CD4-positive, alpha-beta memory T cell (primary cell): ENCODE measurements at regions not wholly inside any gene's neighbourhood (a gene's known extent, or its start where the extent isn't known, plus 50 kb on each side); places are given as distances from the start of the nearest gene placed in this dataset.
A peak's percentile ranks its signal among the peaks of the same experiment; 100 is the strongest.
"Not testable (repeated sequence)": the region's sequence is repeated elsewhere in the genome, so short reads cannot be mapped to it uniquely, and the experiment has no call there.

Experiments
- CTCF ChIA-PET: fragments of 350-600 bp; sonication (Branson Sonifier 250); formaldehyde crosslinking; loops from one replicate; lab custom pipeline; 2021; ENCODE audit warnings: inconsistent platforms; ENCODE audit not compliant: partially characterized antibody; lab: Charles Lee
- POLR2A ChIA-PET: fragments of 350-600 bp; sonication (Branson Sonifier 250); formaldehyde crosslinking; loops from one replicate; lab custom pipeline; 2021; ENCODE audit not compliant: partially characterized antibody; lab: Charles Lee
- DNase-seq, 5 donors: peaks; one replicate each; pipeline versions ENCODE4 v3.0.0 to v3.0.0-alpha.2; 2020 to 2022; ENCODE audit warnings: mixed read lengths in 1 of 5
- H3K27ac ChIP-seq: one replicate; pipeline ENCODE4 v1.7.0; 2013; ENCODE audit warnings: low read depth, low read length
- H3K27me3 ChIP-seq: 2 replicates; pipeline ENCODE4 v1.7.0; 2013; ENCODE audit warnings: mild to moderate bottlenecking, low read length, moderate library complexity; ENCODE audit not compliant: insufficient read depth
- H3K36me3 ChIP-seq: 2 replicates; pipeline ENCODE4 v1.7.0; 2013; ENCODE audit warnings: mild to moderate bottlenecking, low read length, moderate library complexity; ENCODE audit not compliant: insufficient read depth
- H3K4me1 ChIP-seq: 2 replicates; pipeline ENCODE4 v1.7.0; 2013; ENCODE audit warnings: mild to moderate bottlenecking, low read length, moderate library complexity; ENCODE audit not compliant: insufficient read depth
- H3K4me3 ChIP-seq, 2 donors: one replicate each; pipeline ENCODE4 v1.7.0; 2013; ENCODE audit warnings: low read length in 2 of 2, mild to moderate bottlenecking in 1 of 2
- H3K9me3 ChIP-seq, 2 donors: one replicate each; pipeline ENCODE4 v1.7.0; 2013; ENCODE audit warnings: low read length in 2 of 2, control low read depth in 1 of 2; ENCODE audit not compliant: control insufficient read depth in 1 of 2
- H3K27ac Mint-ChIP-seq, 7 donors: one replicate each; pipeline ENCODE4 v1.8.0; 2020 to 2021; ENCODE audit warnings: mixed read lengths in 7 of 7, mild to moderate bottlenecking in 6 of 7, inconsistent platforms in 3 of 7, moderate library complexity in 3 of 7
- H3K27me3 Mint-ChIP-seq, 2 donors: one replicate each; pipeline ENCODE4 v1.8.0; 2020 to 2021; ENCODE audit warnings: mixed read lengths in 2 of 2
- H3K36me3 Mint-ChIP-seq, 2 donors: one replicate each; pipeline ENCODE4 v1.8.0; 2020 to 2021; ENCODE audit warnings: mixed read lengths in 2 of 2, inconsistent platforms in 1 of 2, mild to moderate bottlenecking in 1 of 2
- H3K4me1 Mint-ChIP-seq, 4 donors: one replicate each; pipeline ENCODE4 v1.8.0; 2020 to 2021; ENCODE audit warnings: mixed read lengths in 4 of 4, mild to moderate bottlenecking in 1 of 4
- H3K4me3 Mint-ChIP-seq, 8 donors: one replicate each; pipeline ENCODE4 v1.8.0; 2020 to 2021; ENCODE audit warnings: mixed read lengths in 8 of 8, mild to moderate bottlenecking in 7 of 8, moderate library complexity in 6 of 8, inconsistent platforms in 3 of 8
- H3K9me3 Mint-ChIP-seq, 8 donors: one replicate each; pipeline ENCODE4 v1.8.0; 2020 to 2021; ENCODE audit warnings: mixed read lengths in 8 of 8, mild to moderate bottlenecking in 5 of 8, inconsistent platforms in 3 of 8, moderate library complexity in 1 of 8
- intact Hi-C: fragments of 100-400 bp; cut with micrococcal nuclease; formaldehyde crosslinking; loops from one replicate; pipeline ENCODE4 v1.15.1; 2023

- H3K36me3 Mint-ChIP-seq, H3K4me3 ChIP-seq, DNase-seq, H3K27me3 ChIP-seq, H3K4me1 ChIP-seq, H3K9me3 ChIP-seq, H3K4me1 Mint-ChIP-seq, CTCF ChIA-PET, POLR2A ChIA-PET, H3K27ac Mint-ChIP-seq, H3K36me3 ChIP-seq, H3K27ac ChIP-seq, H3K4me3 Mint-ChIP-seq, intact Hi-C loops, H3K27me3 Mint-ChIP-seq: not testable (repeated sequence)
- H3K9me3 Mint-ChIP-seq, result peaks cover 3 to 21% (median 12%) of the 10 kb centered on the region in 8 donors
Measured at GRCh38 chr13:88852293-88852692, 1181.1 kb downstream of the SLITRK5 start.

GRCh38 chr13:88857256-88857655, 1186.1 kb downstream of the SLITRK5 start:
- CTCF ChIA-PET, result no interaction called here
- peaks cover 3 to 25% (median 6%) of the 10 kb centered on the region in 8 donors for H3K9me3 Mint-ChIP-seq
- POLR2A ChIA-PET, result no interaction called here

GRCh38 chr13:88862095-88862620, 1191.0 kb downstream of the SLITRK5 start:
- H3K4me3 ChIP-seq, result no peak overlapping the region
- no peak overlapping the region for H3K4me3 Mint-ChIP-seq
- no peak overlapping the region for H3K27ac ChIP-seq
- peaks cover 0 to 7% (median 3%) of the 10 kb centered on the region in 8 donors for H3K9me3 Mint-ChIP-seq
- no peak overlapping the region for H3K27ac Mint-ChIP-seq
- no peaks in the 10 kb centered on the region for H3K4me1 Mint-ChIP-seq
- H3K27me3 Mint-ChIP-seq, result no peaks in the 10 kb centered on the region
- H3K27me3 ChIP-seq, result no peaks in the 10 kb centered on the region
- no peaks in the 10 kb centered on the region for H3K4me1 ChIP-seq
- intact Hi-C loops, result no loop called here
- ChIA-PET CTCF (no interaction called here), POLR2A (no interaction called here)
- no peaks in the 10 kb centered on the region for H3K9me3 ChIP-seq
- H3K36me3 ChIP-seq, result no peaks in the 10 kb centered on the region
- no peak for DNase-seq
- H3K36me3 Mint-ChIP-seq, result no peaks in the 10 kb centered on the region

More at GRCh38 chr13:88857256-88857655, 1186.1 kb downstream of the SLITRK5 start:
- no peaks in the 10 kb centered on the region for H3K4me1 Mint-ChIP-seq
- intact Hi-C loops, result no loop called here
- H3K27ac ChIP-seq, result no peak overlapping the region
- H3K4me3 Mint-ChIP-seq, result no peak overlapping the region
- no peaks in the 10 kb centered on the region for H3K36me3 ChIP-seq
- no peaks in the 10 kb centered on the region for H3K9me3 ChIP-seq
- no peaks in the 10 kb centered on the region for H3K36me3 Mint-ChIP-seq
- no peak overlapping the region for H3K4me3 ChIP-seq
- DNase-seq, result no peak
- H3K27ac Mint-ChIP-seq, result no peak overlapping the region
- H3K4me1 ChIP-seq, result no peaks in the 10 kb centered on the region
- H3K27me3 Mint-ChIP-seq, result no peaks in the 10 kb centered on the region
- H3K27me3 ChIP-seq, result no peaks in the 10 kb centered on the region

GRCh38 chr13:88863116-88863515, 1191.9 kb downstream of the SLITRK5 start:
- H3K36me3 ChIP-seq, result no peaks in the 10 kb centered on the region
- no peaks in the 10 kb centered on the region for H3K9me3 ChIP-seq
- Mint-ChIP-seq H3K9me3 (peaks cover 0 to 12% (median 6%) of the 10 kb centered on the region in 8 donors), H3K36me3 (no peaks in the 10 kb centered on the region), H3K27me3 (no peaks in the 10 kb centered on the region), H3K4me3 (no peak overlapping the region), H3K27ac (no peak overlapping the region), H3K4me1 (no peaks in the 10 kb centered on the region)
- no peaks in the 10 kb centered on the region for H3K4me1 ChIP-seq
- no peaks in the 10 kb centered on the region for H3K27me3 ChIP-seq
- ChIA-PET CTCF (no interaction called here), POLR2A (no interaction called here)
- no peak overlapping the region for H3K4me3 ChIP-seq
- no peak for DNase-seq
- intact Hi-C loops, result no loop called here
- no peak overlapping the region for H3K27ac ChIP-seq

- no peaks in the 10 kb centered on the region for H3K36me3 ChIP-seq
- Mint-ChIP-seq H3K36me3 (no peaks in the 10 kb centered on the region), H3K4me1 (no peaks in the 10 kb centered on the region), H3K4me3 (no peak overlapping the region), H3K9me3 (peaks cover 0 to 12% (median 7%) of the 10 kb centered on the region in 8 donors), H3K27me3 (no peaks in the 10 kb centered on the region), H3K27ac (peak overlapping the region in 1 of 7 donors; percentile 55)
- H3K9me3 ChIP-seq, result no peaks in the 10 kb centered on the region
- intact Hi-C loops, result no loop called here
- no peaks in the 10 kb centered on the region for H3K27me3 ChIP-seq
- peak in 1 of 5 donors; percentile 0 for DNase-seq
- no peak overlapping the region for H3K4me3 ChIP-seq
- H3K27ac ChIP-seq, result no peak overlapping the region
- no peaks in the 10 kb centered on the region for H3K4me1 ChIP-seq
- ChIA-PET CTCF (no interaction called here), POLR2A (no interaction called here)
Measured at GRCh38 chr13:88866195-88866594, 1195.0 kb downstream of the SLITRK5 start.

GRCh38 chr13:88883741-88884140, 1212.6 kb downstream of the SLITRK5 start:
- Mint-ChIP-seq H3K4me1 (no peaks in the 10 kb centered on the region), H3K36me3 (no peaks in the 10 kb centered on the region), H3K27me3 (no peaks in the 10 kb centered on the region), H3K9me3 (peaks cover 4 to 18% (median 8%) of the 10 kb centered on the region in 8 donors), H3K27ac (no peak overlapping the region), H3K4me3 (no peak overlapping the region)
- no peak for DNase-seq
- intact Hi-C loops, result no loop called here
- Histone ChIP-seq H3K27me3 (no peaks in the 10 kb centered on the region), H3K4me3 (no peak overlapping the region), H3K4me1 (no peaks in the 10 kb centered on the region), H3K27ac (no peak overlapping the region), H3K9me3 (no peaks in the 10 kb centered on the region), H3K36me3 (no peaks in the 10 kb centered on the region)
- CTCF ChIA-PET, result no interaction called here
- POLR2A ChIA-PET, result no interaction called here

- no peak overlapping the region for H3K27ac Mint-ChIP-seq
- Histone ChIP-seq H3K9me3 (no peaks in the 10 kb centered on the region), H3K36me3 (no peaks in the 10 kb centered on the region), H3K27ac (no peak overlapping the region), H3K27me3 (no peaks in the 10 kb centered on the region), H3K4me3 (no peak overlapping the region), H3K4me1 (no peaks in the 10 kb centered on the region)
- H3K36me3 Mint-ChIP-seq, result no peaks in the 10 kb centered on the region
- no peak overlapping the region for H3K4me3 Mint-ChIP-seq
- intact Hi-C loops, result no loop called here
- no peak for DNase-seq
- no peaks in the 10 kb centered on the region for H3K27me3 Mint-ChIP-seq
- CTCF ChIA-PET, result no interaction called here
- POLR2A ChIA-PET, result no interaction called here
- H3K9me3 Mint-ChIP-seq, result peaks cover 0 to 18% (median 5%) of the 10 kb centered on the region in 8 donors
- no peaks in the 10 kb centered on the region for H3K4me1 Mint-ChIP-seq
Measured at GRCh38 chr13:88887045-88887662, 1216.0 kb downstream of the SLITRK5 start.
